KBM-7 (cell line): ENCODE measurements at regions not wholly inside any gene's neighbourhood (a gene's known extent, or its start where the extent isn't known, plus 50 kb on each side); places are given as distances from the start of the nearest gene placed in this dataset.
"Not testable (repeated sequence)": the region's sequence is repeated elsewhere in the genome, so short reads cannot be mapped to it uniquely, and the experiment has no call there.

Source experiments
- DNase-seq: peaks from one replicate; pipeline ENCODE4 v3.0.0-alpha.2; 2015
- in situ Hi-C: fragments of 300-500 bp; cut with MboI; formaldehyde crosslinking; loops from 2 replicates; pipeline ENCODE4 v1.14.3; 2020; ENCODE audit warnings: low sequenced_read_pairs, low pct_unique_long_range_greater_than_20kb, mixed read lengths

DNA sequence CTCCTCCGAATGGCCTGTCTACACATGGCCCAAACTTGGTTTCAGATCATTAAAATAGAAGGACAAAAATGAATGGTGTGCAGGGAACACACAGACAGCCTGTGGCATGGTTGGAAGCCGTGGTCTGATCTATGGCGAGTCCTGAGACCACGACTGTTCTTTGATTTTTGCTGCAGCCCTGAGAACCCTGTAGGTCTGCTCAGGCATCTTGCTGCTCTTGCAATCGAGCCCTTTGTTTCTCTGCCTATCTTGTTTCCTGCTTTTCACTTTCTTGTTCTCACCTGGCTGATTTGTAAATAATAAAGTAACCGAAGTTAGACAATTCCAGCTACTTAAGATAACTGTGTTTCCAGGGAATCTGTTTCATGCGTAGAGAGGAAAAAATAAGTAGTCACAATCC is 54.1 kb upstream of the NBPF9 start:
- DNase-seq: not testable (repeated sequence)

GRCh38 chr1:149158308-149158707 is 55.0 kb upstream of the NBPF9 start:
- in situ Hi-C loops, DNase-seq: not testable (repeated sequence)

More for the DNA sequence above, 54.1 kb upstream of the NBPF9 start:
- in situ Hi-C loops: not testable (repeated sequence)

DNA sequence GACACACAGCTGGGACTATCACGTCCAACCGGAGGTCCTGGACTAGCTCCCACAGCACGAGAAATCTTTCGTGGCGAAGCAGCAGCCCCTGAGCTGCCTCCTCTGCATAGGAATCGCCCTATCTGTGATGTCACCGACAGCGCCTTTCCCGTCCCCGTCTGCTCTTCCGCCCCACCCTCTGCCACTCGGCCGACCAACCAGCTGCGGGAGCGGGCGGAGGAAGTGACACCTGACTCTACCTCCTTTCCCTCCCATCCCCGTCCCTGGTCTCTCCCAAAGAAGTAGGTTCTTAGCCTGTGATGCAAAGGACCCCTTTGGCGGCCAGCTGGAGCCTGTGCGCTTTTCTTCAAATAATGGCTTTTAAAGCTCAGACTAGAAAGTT is 59.7 kb upstream of the NBPF9 start:
- in situ Hi-C loops, DNase-seq: not testable (repeated sequence)

DNA sequence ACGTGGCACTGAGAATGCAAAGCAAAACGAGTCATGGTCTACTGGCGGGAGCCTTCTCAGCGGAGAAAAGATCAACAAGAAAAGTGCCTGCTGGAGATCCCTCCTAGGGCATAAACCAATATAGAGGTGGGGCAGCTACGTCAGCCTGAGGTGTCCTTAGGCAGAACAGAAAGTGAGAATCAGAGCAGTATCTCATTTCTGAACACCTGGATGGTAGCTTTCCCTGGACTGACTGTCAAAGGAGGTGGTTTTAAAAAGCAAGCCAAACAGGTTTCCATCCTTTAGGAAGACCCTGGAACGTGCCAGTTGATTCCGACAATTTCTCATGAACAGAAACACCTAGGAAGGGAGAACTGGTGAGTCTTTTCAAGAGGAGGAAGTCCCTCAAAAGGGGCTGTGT is 71.4 kb upstream of the NBPF9 start:
- in situ Hi-C loops, DNase-seq: not testable (repeated sequence)

DNA sequence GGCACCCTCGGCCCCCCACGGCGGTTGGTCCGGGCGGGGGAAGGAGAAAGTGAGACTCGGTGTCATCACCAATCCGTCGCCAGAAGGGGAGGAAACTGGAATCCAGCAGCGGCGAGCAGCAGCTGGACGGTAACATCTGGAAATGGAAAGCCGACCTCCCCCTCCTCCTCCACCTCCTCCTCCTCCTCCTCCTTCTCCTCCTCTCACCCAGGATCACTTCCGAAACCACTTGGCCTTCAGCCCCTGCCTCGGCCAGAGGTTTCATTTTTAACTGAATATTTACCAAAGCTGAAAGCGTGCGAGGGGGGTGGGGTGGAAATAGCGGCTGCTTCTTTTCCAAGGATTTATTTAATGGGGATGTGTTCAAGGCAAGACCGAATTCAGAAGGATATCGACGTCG is 72.5 kb upstream of the NBPF9 start:
- in situ Hi-C loops: not testable (repeated sequence)

GRCh38 chr1:149176453-149177316 is 73.3 kb upstream of the NBPF9 start:
- in situ Hi-C loops: not testable (repeated sequence)
- DNase-seq: peak; percentile 41

More for the DNA sequence above, 72.5 kb upstream of the NBPF9 start:
- not testable (repeated sequence) for DNase-seq

DNA sequence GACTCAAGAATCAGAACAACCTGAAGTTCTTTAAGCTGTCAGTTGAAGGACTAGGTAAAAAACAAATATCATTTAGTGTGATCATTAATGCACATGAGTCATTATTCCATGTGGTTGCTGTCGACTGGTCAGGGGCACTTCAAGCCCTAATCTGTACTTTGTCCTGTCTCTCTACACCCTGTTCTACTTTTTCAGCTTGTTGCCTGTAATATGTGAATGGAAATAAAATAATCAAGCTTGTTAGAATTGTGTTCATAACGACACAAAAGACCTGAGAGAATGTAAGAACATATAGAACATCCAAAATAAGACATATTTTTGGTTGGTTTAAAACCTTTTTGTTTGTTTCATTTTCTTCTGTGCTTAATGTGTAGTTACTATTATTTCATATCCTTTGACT is 87.4 kb upstream of the NBPF9 start:
- DNase-seq, in situ Hi-C loops: not testable (repeated sequence)

DNA sequence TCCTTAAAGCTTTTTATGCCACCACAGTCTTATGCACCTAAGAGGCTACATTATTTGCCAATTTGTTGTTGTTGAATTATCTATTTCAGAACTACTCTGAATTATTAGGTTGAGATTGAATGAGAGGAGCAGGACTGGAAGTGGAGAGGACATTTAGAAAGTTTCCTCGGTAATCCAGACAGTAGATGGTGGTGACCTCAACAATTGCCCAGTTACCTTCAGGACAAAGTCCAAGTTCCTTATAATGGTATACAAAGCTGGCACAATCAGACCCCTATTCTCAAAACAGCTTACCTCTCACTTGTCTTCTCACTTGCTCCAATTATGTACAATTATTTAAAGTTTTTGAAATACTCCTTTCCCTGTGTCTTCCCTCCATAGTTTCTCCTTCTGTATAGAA is 93.3 kb upstream of the NBPF9 start:
- in situ Hi-C loops, DNase-seq: not testable (repeated sequence)

GRCh38 chr1:149200567-149200966 is 97.2 kb upstream of the NBPF9 start:
- in situ Hi-C loops, DNase-seq: not testable (repeated sequence)

GRCh38 chr1:149202283-149202682 is 98.9 kb upstream of the NBPF9 start:
- in situ Hi-C loops, DNase-seq: not testable (repeated sequence)

GRCh38 chr1:149204396-149204795 is 101.0 kb upstream of the NBPF9 start:
- DNase-seq, in situ Hi-C loops: not testable (repeated sequence)

DNA sequence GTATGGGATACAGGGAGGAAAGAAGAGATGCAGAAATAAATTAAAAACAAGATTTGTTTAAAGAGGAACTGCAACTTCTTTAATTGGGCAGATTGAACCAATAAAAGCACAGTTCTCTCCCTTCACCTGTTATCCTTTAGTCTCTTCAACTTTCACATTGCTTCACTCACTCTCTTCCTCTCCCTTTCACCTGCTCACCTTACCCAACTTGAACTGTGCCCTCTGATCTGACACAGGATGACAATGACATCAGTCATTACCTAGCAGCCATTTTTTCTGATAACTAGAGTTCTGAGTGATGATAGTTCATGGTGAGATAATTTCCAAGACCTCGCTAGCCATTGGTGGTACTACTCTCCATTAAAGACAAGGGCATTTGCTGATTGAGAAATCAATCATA is 105.5 kb upstream of the NBPF9 start:
- in situ Hi-C loops, DNase-seq: not testable (repeated sequence)

DNA sequence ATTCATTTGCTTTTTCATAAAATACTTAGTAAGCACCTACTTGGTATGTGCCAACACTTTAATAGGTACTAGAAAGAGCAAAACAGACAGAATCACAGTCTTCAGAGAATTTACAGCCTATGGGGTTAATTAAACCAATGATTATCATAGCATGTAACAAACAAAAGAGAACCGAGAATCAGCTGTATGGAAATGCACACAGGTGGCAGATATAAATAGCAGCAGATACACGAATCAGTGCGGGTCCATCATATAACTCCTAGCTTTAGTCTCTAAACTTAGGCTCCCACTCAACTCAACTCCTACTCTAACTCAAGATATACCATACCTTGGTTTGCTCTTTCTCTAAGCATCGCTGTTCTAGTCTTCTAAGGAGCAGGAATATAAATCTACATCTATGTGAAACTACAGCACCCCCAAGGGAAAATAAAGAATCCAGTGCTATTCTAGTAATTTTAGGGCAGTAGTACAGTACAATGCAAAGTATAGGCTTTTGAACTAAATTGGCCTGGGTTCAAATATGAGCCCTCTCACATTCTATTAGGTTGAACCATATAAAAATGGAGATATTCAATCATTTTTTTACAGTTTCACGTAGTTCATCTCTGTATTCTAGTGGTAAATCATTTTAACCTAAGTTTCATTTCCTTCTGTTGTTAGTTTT is 108.5 kb upstream of the NBPF9 start:
- in situ Hi-C loops, DNase-seq: not testable (repeated sequence)

- in situ Hi-C loops, DNase-seq: not testable (repeated sequence)
These were observed 109.6 kb upstream of the NBPF9 start for GRCh38 chr1:149212946-149213345.

GRCh38 chr1:149213673-149214072 is 110.3 kb upstream of the NBPF9 start:
- in situ Hi-C loops, DNase-seq: not testable (repeated sequence)

- in situ Hi-C loops, DNase-seq: not testable (repeated sequence)
These were observed 115.0 kb upstream of the NBPF9 start for GRCh38 chr1:149218080-149218988.

DNA sequence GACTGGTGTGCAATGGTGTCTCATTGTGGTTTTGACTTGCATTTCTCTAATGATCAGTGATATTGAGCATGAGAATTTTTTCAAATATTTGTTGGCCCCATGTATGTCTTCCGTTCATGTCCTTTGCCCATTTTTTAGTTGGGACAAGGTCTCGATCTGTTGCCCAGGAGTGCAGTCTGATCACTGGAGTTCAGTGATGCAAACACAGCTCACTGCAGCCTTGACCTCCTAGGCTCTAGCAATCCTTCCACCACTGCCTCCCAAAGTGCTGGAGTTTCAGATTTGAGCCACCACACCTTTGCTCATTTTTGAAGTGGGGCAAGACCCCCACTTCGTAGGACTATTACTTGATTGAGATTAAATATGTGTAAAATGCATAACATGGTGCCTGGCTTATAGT is 116.2 kb upstream of the NBPF9 start:
- in situ Hi-C loops, DNase-seq: not testable (repeated sequence)

DNA sequence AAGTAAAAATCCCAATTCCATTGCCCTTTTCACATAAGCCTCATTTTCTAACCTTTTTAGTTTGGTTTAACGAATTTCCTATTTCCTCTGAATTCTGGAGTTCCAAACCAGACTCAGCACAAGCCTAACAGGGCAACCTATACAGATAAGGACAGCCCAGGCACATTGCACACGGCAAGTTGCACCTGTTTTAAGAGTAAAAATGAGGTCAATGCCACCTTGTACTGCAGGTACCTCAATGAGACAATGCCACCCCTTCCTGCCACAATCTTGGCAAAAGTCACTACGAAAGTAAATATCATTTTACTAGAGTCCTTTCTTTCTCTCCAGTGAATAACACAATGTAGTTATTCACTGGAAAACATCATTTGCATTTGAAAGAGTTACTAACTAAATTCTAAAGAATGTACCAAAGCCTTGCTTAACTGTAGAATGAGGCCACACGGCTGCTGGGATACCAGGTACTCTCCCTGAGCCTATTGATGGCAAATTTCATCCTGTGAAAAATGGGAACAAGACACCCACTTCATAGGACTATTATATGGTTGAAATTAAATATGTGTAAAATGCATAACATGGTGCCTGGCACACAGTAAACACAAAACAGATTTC is 117.2 kb upstream of the NBPF9 start:
- DNase-seq, in situ Hi-C loops: not testable (repeated sequence)
